ENCODE measurements at regions not wholly inside any gene's neighbourhood (a gene's known extent, or its start where the extent isn't known, plus 50 kb on each side); places are given as distances from the start of the nearest gene placed in this dataset.
A peak's percentile ranks its signal among the peaks of the same experiment; 100 is the strongest.

- DNase-seq (peak in 1 of 3 donors; percentile 7), ATAC-seq (ENCODE audit: insufficient read depth, low FRiP score) (no peak)
- WGBS, 2 donors, result 87% methylated on average over 7 of the region's 7 CpGs
- TF ChIP-seq CTCF (IDR thresholded peaks at IDR 0.05; ENCODE audit: control extremely low read depth, extremely low read depth), result no peak
- Histone ChIP-seq H3K4me3 (no peak overlapping the region), H3K36me3 (ENCODE audit: control insufficient read depth in 4 of 4, insufficient read depth in 4 of 4, low read length in 4 of 4) (no peaks in the 10 kb centered on the region), H3K9ac (ENCODE audit: insufficient read depth in 1 of 2, low read length in 2 of 2) (no peak overlapping the region), H3K27ac (ENCODE audit: low read depth in 1 of 2, low read length in 1 of 2) (no peak overlapping the region), H3K27me3 (ENCODE audit: control insufficient read depth in 3 of 3, insufficient read depth in 3 of 3, low read length in 2 of 3) (no peaks in the 10 kb centered on the region), H3K4me1 (ENCODE audit: control insufficient read depth in 5 of 5, insufficient read depth in 5 of 5, low read length in 5 of 5) (no peaks in the 10 kb centered on the region), H3K9me3 (ENCODE audit: control insufficient read depth in 4 of 4, insufficient read depth in 3 of 4, low read length in 3 of 4) (no peaks in the 10 kb centered on the region)
Measured at GRCh38 chr7:123351516-123352505, 152.0 kb upstream of the SLC13A1 start.

- no peak for DNase-seq
- WGBS, 2 donors, result 85 to 86% methylated on average over 3 of the region's 3 CpGs
- no peak overlapping the region for H3K27ac ChIP-seq (ENCODE audit: low read depth in 1 of 2, low read length in 1 of 2)
Measured at GRCh38 chr7:123351027-123351426, 151.3 kb upstream of the SLC13A1 start.

GRCh38 chr7:123348690-123349089 is 148.9 kb upstream of the SLC13A1 start:
- ATAC-seq (ENCODE audit: insufficient read depth, low FRiP score) (no peak), DNase-seq (no peak)
- Histone ChIP-seq H3K27me3 (ENCODE audit: control insufficient read depth in 3 of 3, insufficient read depth in 3 of 3, low read length in 2 of 3) (no peaks in the 10 kb centered on the region), H3K4me3 (no peak overlapping the region), H3K9me3 (ENCODE audit: control insufficient read depth in 4 of 4, insufficient read depth in 3 of 4, low read length in 3 of 4) (no peaks in the 10 kb centered on the region), H3K4me1 (ENCODE audit: control insufficient read depth in 5 of 5, insufficient read depth in 5 of 5, low read length in 5 of 5) (no peaks in the 10 kb centered on the region), H3K36me3 (ENCODE audit: control insufficient read depth in 4 of 4, insufficient read depth in 4 of 4, low read length in 4 of 4) (no peaks in the 10 kb centered on the region), H3K27ac (ENCODE audit: low read depth in 1 of 2, low read length in 1 of 2) (no peak overlapping the region), H3K9ac (ENCODE audit: insufficient read depth in 1 of 2, low read length in 2 of 2) (no peak overlapping the region)
- WGBS, 2 donors, result 71 to 77% methylated on average over 1 of the region's 1 CpG
- no peak for TF ChIP-seq CTCF (IDR thresholded peaks at IDR 0.05; ENCODE audit: control extremely low read depth, extremely low read depth)

More at GRCh38 chr7:123351027-123351426, 151.3 kb upstream of the SLC13A1 start:
- no peaks in the 10 kb centered on the region for H3K36me3 ChIP-seq (ENCODE audit: control insufficient read depth in 4 of 4, insufficient read depth in 4 of 4, low read length in 4 of 4)
- no peak for TF ChIP-seq CTCF (IDR thresholded peaks at IDR 0.05; ENCODE audit: control extremely low read depth, extremely low read depth)
- no peak overlapping the region for H3K4me3 ChIP-seq
- no peaks in the 10 kb centered on the region for H3K4me1 ChIP-seq (ENCODE audit: control insufficient read depth in 5 of 5, insufficient read depth in 5 of 5, low read length in 5 of 5)
- no peak overlapping the region for H3K9ac ChIP-seq (ENCODE audit: insufficient read depth in 1 of 2, low read length in 2 of 2)
- ATAC-seq (ENCODE audit: insufficient read depth, low FRiP score), result no peak
- H3K9me3 ChIP-seq (ENCODE audit: control insufficient read depth in 4 of 4, insufficient read depth in 3 of 4, low read length in 3 of 4), result no peaks in the 10 kb centered on the region
- H3K27me3 ChIP-seq (ENCODE audit: control insufficient read depth in 3 of 3, insufficient read depth in 3 of 3, low read length in 2 of 3), result no peaks in the 10 kb centered on the region

Measured in lung (tissue), 11 donors.